ENCODE measurements at regions not wholly inside any gene's neighbourhood (a gene's known extent, or its start where the extent isn't known, plus 50 kb on each side); places are given as distances from the start of the nearest gene placed in this dataset.
A peak's percentile ranks its signal among the peaks of the same experiment; 100 is the strongest.

- no peak overlapping the region for H3K4me3 ChIP-seq (ENCODE audit: insufficient read depth, low read length, poor library complexity, severe bottlenecking)
- no peaks in the 10 kb centered on the region for H4K20me1 ChIP-seq (ENCODE audit: low read depth, low read length)
- no peaks in the 10 kb centered on the region for H3F3A ChIP-seq (ENCODE audit: insufficient read depth)
- no peaks in the 10 kb centered on the region for H3K36me3 ChIP-seq (ENCODE audit: low read length)
- H3K9ac ChIP-seq (ENCODE audit: low read length): no peak overlapping the region
- H3K4me2 ChIP-seq (ENCODE audit: low read depth, low read length, poor library complexity, severe bottlenecking): no peak overlapping the region
- H3K27me3 ChIP-seq (ENCODE audit: low read length): no peaks in the 10 kb centered on the region
- no peak overlapping the region for H3K27ac ChIP-seq (ENCODE audit: low read depth, low read length)
- TF ChIP-seq, protein P1, sequence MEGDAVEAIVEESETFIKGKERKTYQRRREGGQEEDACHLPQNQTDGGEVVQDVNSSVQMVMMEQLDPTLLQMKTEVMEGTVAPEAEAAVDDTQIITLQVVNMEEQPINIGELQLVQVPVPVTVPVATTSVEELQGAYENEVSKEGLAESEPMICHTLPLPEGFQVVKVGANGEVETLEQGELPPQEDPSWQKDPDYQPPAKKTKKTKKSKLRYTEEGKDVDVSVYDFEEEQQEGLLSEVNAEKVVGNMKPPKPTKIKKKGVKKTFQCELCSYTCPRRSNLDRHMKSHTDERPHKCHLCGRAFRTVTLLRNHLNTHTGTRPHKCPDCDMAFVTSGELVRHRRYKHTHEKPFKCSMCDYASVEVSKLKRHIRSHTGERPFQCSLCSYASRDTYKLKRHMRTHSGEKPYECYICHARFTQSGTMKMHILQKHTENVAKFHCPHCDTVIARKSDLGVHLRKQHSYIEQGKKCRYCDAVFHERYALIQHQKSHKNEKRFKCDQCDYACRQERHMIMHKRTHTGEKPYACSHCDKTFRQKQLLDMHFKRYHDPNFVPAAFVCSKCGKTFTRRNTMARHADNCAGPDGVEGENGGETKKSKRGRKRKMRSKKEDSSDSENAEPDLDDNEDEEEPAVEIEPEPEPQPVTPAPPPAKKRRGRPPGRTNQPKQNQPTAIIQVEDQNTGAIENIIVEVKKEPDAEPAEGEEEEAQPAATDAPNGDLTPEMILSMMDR (IDR thresholded peaks at IDR 0.05; ENCODE audit: insufficient read depth, low read length, poor library complexity, severe bottlenecking): no peak
- no peak for TF ChIP-seq EZH2phosphoT487 (conservative IDR thresholded peaks at IDR 0.05; ENCODE audit: low read length)
- H3K79me2 ChIP-seq (ENCODE audit: insufficient read depth, low read length): no peaks in the 10 kb centered on the region
- H3K9me2 ChIP-seq (replicated peaks; ENCODE audit: insufficient read depth, low read length): no peaks in the 10 kb centered on the region
- H3K9me3 ChIP-seq (ENCODE audit: insufficient read depth, low read length): no peaks in the 10 kb centered on the region
- no peak overlapping the region for H2AFZ ChIP-seq (ENCODE audit: low read depth, low read length, severe bottlenecking)
Observed at GRCh38 chr5:2044041-2044440, 161.3 kb upstream of the IRX4 start.

DNA sequence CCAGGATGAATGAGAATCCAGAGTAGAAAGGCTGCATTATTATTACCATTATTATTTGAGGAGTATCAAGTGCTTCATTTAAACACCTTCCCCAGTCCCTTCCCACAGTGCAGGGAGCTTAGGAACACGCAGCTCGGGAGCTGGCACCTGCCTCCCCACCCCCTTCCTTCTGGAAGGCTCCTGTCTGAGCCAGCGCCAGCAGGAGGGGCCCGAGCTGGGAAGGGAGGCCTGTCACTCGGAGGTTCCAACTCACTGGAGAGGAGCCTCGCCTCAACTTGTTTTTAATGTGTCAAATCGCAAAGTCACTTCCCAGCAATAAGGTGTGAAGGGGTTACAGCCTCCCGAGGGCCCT, 156.4 kb upstream of the IRX4 start:
- H2AFZ ChIP-seq (ENCODE audit: low read depth, low read length, severe bottlenecking): no peak overlapping the region
- H3K9me2 ChIP-seq (replicated peaks; ENCODE audit: insufficient read depth, low read length): no peaks in the 10 kb centered on the region
- TF ChIP-seq, protein P1 (IDR thresholded peaks at IDR 0.05; ENCODE audit: insufficient read depth, low read length, poor library complexity, severe bottlenecking): no peak
- TF ChIP-seq EZH2phosphoT487 (conservative IDR thresholded peaks at IDR 0.05; ENCODE audit: low read length): no peak
- no peaks in the 10 kb centered on the region for H3K9me3 ChIP-seq (ENCODE audit: insufficient read depth, low read length)
- H3K27me3 ChIP-seq (ENCODE audit: low read length): no peaks in the 10 kb centered on the region
- H3K4me3 ChIP-seq (ENCODE audit: insufficient read depth, low read length, poor library complexity, severe bottlenecking): no peak overlapping the region
- H3K27ac ChIP-seq (ENCODE audit: low read depth, low read length): no peak overlapping the region
- no peaks in the 10 kb centered on the region for H4K20me1 ChIP-seq (ENCODE audit: low read depth, low read length)
- H3K79me2 ChIP-seq (ENCODE audit: insufficient read depth, low read length): no peaks in the 10 kb centered on the region
- no peak overlapping the region for H3K9ac ChIP-seq (ENCODE audit: low read length)
- no peak overlapping the region for H3K4me2 ChIP-seq (ENCODE audit: low read depth, low read length, poor library complexity, severe bottlenecking)
- H3F3A ChIP-seq (ENCODE audit: insufficient read depth): no peaks in the 10 kb centered on the region
- no peaks in the 10 kb centered on the region for H3K36me3 ChIP-seq (ENCODE audit: low read length)

DNA sequence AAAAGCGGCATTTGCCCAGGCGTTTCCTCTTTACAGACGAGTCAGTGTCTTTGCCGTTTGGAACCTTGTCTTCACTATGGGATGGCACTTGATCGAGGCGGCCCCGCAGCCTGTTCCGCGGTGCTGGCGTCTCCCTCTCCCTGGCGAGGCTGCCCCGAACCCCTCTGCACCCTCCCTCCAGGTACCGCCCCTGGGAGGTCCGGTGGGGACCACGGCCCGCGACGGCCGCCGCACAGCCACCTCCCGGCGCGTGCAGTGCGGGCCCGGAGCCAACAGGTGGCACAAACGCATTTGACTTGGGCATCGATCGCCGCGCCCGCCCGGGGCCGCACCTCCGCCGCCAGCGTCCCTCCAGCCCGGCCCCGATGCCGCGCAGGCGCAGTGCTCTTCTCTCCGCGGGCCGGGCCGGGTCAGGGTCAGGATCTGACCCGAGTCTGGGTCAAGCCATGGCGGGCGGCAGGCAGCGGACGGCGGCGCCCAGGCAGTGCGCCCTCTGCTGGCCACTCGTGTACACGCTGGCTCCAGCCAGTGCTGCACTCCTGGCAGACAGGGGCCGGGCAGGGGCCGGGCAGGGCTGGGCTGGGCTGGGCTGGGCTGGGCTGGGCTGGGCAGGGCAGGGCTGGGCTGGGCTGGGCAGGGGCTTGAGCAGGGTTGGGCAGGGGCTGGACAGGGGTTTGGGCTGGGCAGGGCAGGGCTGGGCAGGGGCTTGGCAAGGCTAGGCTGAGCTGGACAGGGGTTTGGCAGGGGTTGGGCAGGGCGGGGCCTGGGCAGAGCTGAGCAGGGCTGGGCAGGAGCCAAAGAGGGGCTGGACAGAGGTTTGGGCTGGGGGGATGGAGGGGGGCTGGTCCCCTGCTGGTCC, 155.8 kb upstream of the IRX4 start:
- H3K79me2 ChIP-seq (ENCODE audit: insufficient read depth, low read length): no peaks in the 10 kb centered on the region
- H3K9me2 ChIP-seq (replicated peaks; ENCODE audit: insufficient read depth, low read length): no peaks in the 10 kb centered on the region
- H3K27ac ChIP-seq (ENCODE audit: low read depth, low read length): no peak overlapping the region
- H4K20me1 ChIP-seq (ENCODE audit: low read depth, low read length): no peaks in the 10 kb centered on the region
- H2AFZ ChIP-seq (ENCODE audit: low read depth, low read length, severe bottlenecking): peak overlapping the region; percentile 17
- no peaks in the 10 kb centered on the region for H3K36me3 ChIP-seq (ENCODE audit: low read length)
- peak overlapping the region; percentile 43 for H3K9ac ChIP-seq (ENCODE audit: low read length)
- peak overlapping the region; percentile 53 for H3K4me2 ChIP-seq (ENCODE audit: low read depth, low read length, poor library complexity, severe bottlenecking)
- H3K4me3 ChIP-seq (ENCODE audit: insufficient read depth, low read length, poor library complexity, severe bottlenecking): peak overlapping the region; percentile 47
- TF ChIP-seq, protein P1 (IDR thresholded peaks at IDR 0.05; ENCODE audit: insufficient read depth, low read length, poor library complexity, severe bottlenecking): peak; percentile 96
- no peak for TF ChIP-seq EZH2phosphoT487 (conservative IDR thresholded peaks at IDR 0.05; ENCODE audit: low read length)
- H3K9me3 ChIP-seq (ENCODE audit: insufficient read depth, low read length): no peaks in the 10 kb centered on the region
- no peaks in the 10 kb centered on the region for H3F3A ChIP-seq (ENCODE audit: insufficient read depth)
- H3K27me3 ChIP-seq (ENCODE audit: low read length): no peaks in the 10 kb centered on the region
